ENCODE measurements at regions not wholly inside any gene's neighbourhood (a gene's known extent, or its start where the extent isn't known, plus 50 kb on each side); places are given as distances from the start of the nearest gene placed in this dataset.
"Not testable (repeated sequence)": the region's sequence is repeated elsewhere in the genome, so short reads cannot be mapped to it uniquely, and the experiment has no call there.

DNA sequence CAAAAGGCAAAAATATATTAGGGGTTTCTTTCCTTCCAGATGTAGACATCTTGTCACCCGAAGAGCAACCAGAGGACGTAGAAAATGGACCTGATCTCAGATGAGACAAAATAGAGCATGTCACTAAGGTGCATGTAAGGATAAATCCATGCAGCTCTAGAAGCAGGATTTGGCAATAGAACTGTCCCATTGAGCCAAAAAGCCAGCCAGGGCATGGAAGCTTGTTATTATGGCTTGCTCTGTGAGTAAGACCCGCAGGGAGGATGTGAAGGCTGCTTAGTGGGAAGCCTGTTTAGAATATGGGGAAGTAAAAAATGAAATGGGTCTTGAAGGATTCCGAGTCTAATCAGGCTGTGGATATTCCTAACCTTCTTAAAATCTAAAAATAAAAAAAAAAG, 165.6 kb upstream of the MPDZ start:
- ChIA-PET CTCF (no interaction called here), POLR2A (no interaction called here)
- Mint-ChIP-seq H3K4me1 (ENCODE audit: low read depth) (no peaks in the 10 kb centered on the region), H3K4me3 (no peak overlapping the region), H3K27ac (no peak overlapping the region), H3K27me3 (ENCODE audit: low read depth) (no peaks in the 10 kb centered on the region), H3K9me3 (ENCODE audit: insufficient read depth) (no peaks in the 10 kb centered on the region), H3K36me3 (ENCODE audit: low read depth) (no peaks in the 10 kb centered on the region)
- ATAC-seq (no peak), DNase-seq (no peak)

DNA sequence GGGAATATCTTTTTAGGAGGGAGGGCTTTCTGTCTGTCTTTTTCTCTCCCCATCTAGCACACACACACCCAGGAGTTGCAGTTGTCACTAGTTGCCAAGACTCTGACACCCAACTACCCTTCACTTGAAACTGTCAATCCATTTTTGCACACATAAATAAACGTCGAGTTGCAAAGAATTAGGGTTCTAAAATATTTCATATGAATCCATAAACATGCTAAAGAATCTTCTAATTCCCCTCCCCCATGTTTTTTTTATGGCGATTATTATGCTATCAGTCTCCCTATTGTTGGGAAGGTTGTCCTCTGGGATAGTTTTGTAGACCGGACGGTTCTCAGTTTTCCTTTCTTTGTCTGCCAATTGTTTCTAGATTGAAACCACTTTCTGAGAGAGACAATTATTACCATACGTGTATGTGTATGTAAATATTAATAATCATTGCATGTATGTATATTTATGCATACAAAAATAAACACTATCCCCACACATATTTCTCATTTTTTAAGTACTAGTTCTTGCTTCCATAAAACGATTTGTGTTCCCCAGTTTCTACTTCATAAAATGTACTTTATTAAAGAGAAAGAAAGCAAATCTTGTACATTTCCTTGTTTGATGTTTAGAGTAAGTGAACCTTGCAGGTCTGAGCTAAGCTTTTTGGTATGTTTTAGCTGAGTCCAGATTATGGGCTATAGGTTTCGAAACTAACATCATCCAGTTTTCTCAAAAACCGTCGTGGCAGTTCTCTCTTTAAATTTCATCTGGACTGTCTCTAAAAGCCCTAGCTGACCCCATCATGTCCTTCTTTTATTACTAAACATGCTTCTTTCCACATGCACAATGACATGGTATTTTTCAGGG, 165.0 kb upstream of the MPDZ start:
- POLR2A ChIA-PET = no interaction called here
- DNase-seq (no peak), ATAC-seq (no peak)
- Mint-ChIP-seq H3K36me3 (ENCODE audit: low read depth) (no peaks in the 10 kb centered on the region), H3K27me3 (ENCODE audit: low read depth) (no peaks in the 10 kb centered on the region), H3K9me3 (ENCODE audit: insufficient read depth) (no peaks in the 10 kb centered on the region), H3K4me3 (no peak overlapping the region), H3K27ac (no peak overlapping the region), H3K4me1 (ENCODE audit: low read depth) (no peaks in the 10 kb centered on the region)
- CTCF ChIA-PET = interaction anchor here (0.8 kb wide), 1 partner anchor 17 kb away, joined by 4 read pairs; no protein-coding TSS in a partner anchor

- Mint-ChIP-seq H3K36me3 (ENCODE audit: low read depth) (no peaks in the 10 kb centered on the region), H3K9me3 (ENCODE audit: insufficient read depth) (no peaks in the 10 kb centered on the region), H3K4me1 (ENCODE audit: low read depth) (no peaks in the 10 kb centered on the region), H3K27me3 (ENCODE audit: low read depth) (no peaks in the 10 kb centered on the region), H3K4me3 (no peak overlapping the region), H3K27ac (no peak overlapping the region)
- ChIA-PET CTCF (interaction anchor here (0.8 kb wide), 1 partner anchor 16 kb away, joined by 4 read pairs; no protein-coding TSS in a partner anchor), POLR2A (interaction anchor here (0.6 kb wide), 1 partner anchor 941 kb away, joined by 4 read pairs; no protein-coding TSS in a partner anchor)
- DNase-seq = no peak
- ATAC-seq = no peak
Observed at GRCh38 chr9:13443346-13444244, 164.1 kb upstream of the MPDZ start.

DNA sequence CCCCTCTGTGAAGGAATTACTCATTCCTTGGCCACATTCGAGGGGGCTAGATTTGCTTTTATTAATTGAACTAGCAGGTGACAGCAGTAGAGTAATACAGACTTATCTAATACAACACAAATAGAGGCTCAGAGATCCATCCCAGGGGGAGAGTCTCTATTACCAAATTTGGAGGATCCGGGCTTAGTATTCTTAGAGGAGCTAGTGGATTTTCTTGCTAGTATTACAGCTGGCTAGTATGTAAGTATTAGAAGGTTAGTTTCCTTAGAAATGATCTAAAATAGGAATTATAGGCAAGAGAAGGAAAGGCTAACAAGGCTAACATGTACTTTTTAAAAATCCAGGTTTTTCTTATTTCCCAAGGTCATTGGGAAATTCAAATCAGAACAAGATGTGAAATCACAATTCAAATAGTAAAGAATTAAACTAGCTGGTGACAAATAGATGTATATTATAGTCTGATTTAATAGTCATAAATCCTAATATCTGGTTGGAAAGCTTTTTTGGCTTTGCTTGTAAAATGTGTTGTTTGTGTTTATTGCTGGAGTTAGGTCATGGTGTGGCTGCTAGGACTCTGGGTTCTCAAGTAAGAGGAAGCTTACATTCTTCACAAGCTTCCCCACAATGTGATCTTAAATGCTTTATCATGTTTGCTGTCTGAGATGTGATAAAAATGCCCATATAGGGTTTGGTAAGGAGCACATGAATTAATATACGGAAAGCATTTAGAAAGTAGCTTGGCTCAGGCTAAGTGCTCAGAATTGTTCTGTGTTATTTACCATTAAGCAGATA, 160.4 kb upstream of the MPDZ start:
- H3K27ac Mint-ChIP-seq = no peak overlapping the region
- no peaks in the 10 kb centered on the region for H3K36me3 Mint-ChIP-seq (ENCODE audit: low read depth)
- ChIA-PET POLR2A (no interaction called here), CTCF (interaction anchor here (1.6 kb wide), 1 partner anchor 11 kb away, joined by 4 read pairs; no protein-coding TSS in a partner anchor)
- no peaks in the 10 kb centered on the region for H3K4me1 Mint-ChIP-seq (ENCODE audit: low read depth)
- no peaks in the 10 kb centered on the region for H3K27me3 Mint-ChIP-seq (ENCODE audit: low read depth)
- no peaks in the 10 kb centered on the region for H3K9me3 Mint-ChIP-seq (ENCODE audit: insufficient read depth)
- ATAC-seq (no peak), DNase-seq (no peak)
- H3K4me3 Mint-ChIP-seq = no peak overlapping the region

DNA sequence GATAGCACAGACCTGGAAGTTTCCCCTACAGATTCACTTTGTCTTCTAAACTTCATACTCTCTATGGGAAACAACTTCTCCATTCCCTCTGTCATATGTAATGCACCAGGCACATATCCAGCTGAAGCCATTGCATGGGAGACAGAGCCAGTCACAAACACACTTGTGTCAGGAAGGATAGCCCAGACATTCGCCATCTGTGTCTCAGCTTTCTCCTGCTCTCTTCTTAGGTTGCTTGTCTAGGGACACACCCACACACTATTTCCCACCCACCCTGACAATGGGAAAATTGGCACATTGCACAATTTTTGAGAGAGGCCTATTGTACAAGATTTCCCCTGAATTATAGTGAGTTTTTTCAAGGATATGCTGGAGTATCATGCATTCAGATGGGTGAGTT, 158.4 kb upstream of the MPDZ start:
- Mint-ChIP-seq H3K4me1 (ENCODE audit: low read depth) (no peaks in the 10 kb centered on the region), H3K36me3 (ENCODE audit: low read depth) (no peaks in the 10 kb centered on the region), H3K27me3 (ENCODE audit: low read depth) (no peaks in the 10 kb centered on the region), H3K9me3 (ENCODE audit: insufficient read depth) (no peaks in the 10 kb centered on the region), H3K4me3 (no peak overlapping the region), H3K27ac (no peak overlapping the region)
- POLR2A ChIA-PET = no interaction called here
- CTCF ChIA-PET = interaction anchor here (1.7 kb wide), 1 partner anchor 10 kb away, joined by 10 read pairs; no protein-coding TSS in a partner anchor
- DNase-seq (no peak), ATAC-seq (no peak)

DNA sequence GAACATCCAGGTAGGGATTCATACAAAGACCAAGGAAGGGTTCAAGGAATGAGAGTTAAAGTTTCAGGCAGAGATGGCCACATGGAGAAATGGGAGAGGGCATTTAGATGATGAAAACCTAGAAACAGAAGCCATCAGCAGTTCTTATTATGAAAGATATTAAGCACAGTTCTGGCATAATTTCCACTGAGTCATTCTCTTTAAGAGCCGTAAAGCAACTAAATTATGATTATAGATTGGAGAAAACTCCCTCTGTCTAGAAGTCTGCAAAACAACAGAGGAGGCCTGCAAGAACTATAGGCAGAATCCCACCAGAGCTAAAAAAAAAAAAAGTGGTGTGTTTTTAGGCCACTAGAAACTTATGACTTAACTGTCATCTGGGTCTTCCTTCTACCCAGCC, 157.1 kb upstream of the MPDZ start:
- H3K9me3 Mint-ChIP-seq (ENCODE audit: insufficient read depth) = no peaks in the 10 kb centered on the region
- ChIA-PET POLR2A (no interaction called here), CTCF (interaction anchor here (1.7 kb wide), 1 partner anchor 9 kb away, joined by 10 read pairs; no protein-coding TSS in a partner anchor)
- ATAC-seq (no peak), DNase-seq (no peak)
- no peaks in the 10 kb centered on the region for H3K27me3 Mint-ChIP-seq (ENCODE audit: low read depth)
- no peak overlapping the region for H3K27ac Mint-ChIP-seq
- no peaks in the 10 kb centered on the region for H3K36me3 Mint-ChIP-seq (ENCODE audit: low read depth)
- no peaks in the 10 kb centered on the region for H3K4me1 Mint-ChIP-seq (ENCODE audit: low read depth)
- no peak overlapping the region for H3K4me3 Mint-ChIP-seq

- ATAC-seq; H3K4me3 Mint-ChIP-seq; H3K27ac Mint-ChIP-seq; CTCF ChIA-PET; H3K36me3 Mint-ChIP-seq (ENCODE audit: low read depth); POLR2A ChIA-PET; DNase-seq; H3K4me1 Mint-ChIP-seq (ENCODE audit: low read depth); H3K9me3 Mint-ChIP-seq (ENCODE audit: insufficient read depth); H3K27me3 Mint-ChIP-seq (ENCODE audit: low read depth): not testable (repeated sequence)
Observed at GRCh38 chr9:13433453-13433852, 154.0 kb upstream of the MPDZ start.

GRCh38 chr9:13432904-13433303, 153.4 kb upstream of the MPDZ start:
- H3K9me3 Mint-ChIP-seq (ENCODE audit: insufficient read depth) = no peaks in the 10 kb centered on the region
- H3K27ac Mint-ChIP-seq = no peak overlapping the region
- H3K27me3 Mint-ChIP-seq (ENCODE audit: low read depth) = no peaks in the 10 kb centered on the region
- no peaks in the 10 kb centered on the region for H3K36me3 Mint-ChIP-seq (ENCODE audit: low read depth)
- no peak overlapping the region for H3K4me3 Mint-ChIP-seq
- no peaks in the 10 kb centered on the region for H3K4me1 Mint-ChIP-seq (ENCODE audit: low read depth)
- DNase-seq (no peak), ATAC-seq (no peak)
- POLR2A ChIA-PET = no interaction called here
- CTCF ChIA-PET = no interaction called here

GRCh38 chr9:13431692-13432091, 152.2 kb upstream of the MPDZ start:
- Mint-ChIP-seq H3K27ac (no peak overlapping the region), H3K9me3 (ENCODE audit: insufficient read depth) (no peaks in the 10 kb centered on the region), H3K4me1 (ENCODE audit: low read depth) (no peaks in the 10 kb centered on the region), H3K27me3 (ENCODE audit: low read depth) (no peaks in the 10 kb centered on the region), H3K4me3 (no peak overlapping the region), H3K36me3 (ENCODE audit: low read depth) (no peaks in the 10 kb centered on the region)
- no peak for ATAC-seq
- DNase-seq = no peak
- ChIA-PET CTCF (no interaction called here), POLR2A (no interaction called here)

GRCh38 chr9:13431222-13431536, 151.7 kb upstream of the MPDZ start:
- POLR2A ChIA-PET = no interaction called here
- H3K4me3 Mint-ChIP-seq = no peak overlapping the region
- no peaks in the 10 kb centered on the region for H3K36me3 Mint-ChIP-seq (ENCODE audit: low read depth)
- DNase-seq = no peak
- CTCF ChIA-PET = no interaction called here
- no peak for ATAC-seq
- H3K27me3 Mint-ChIP-seq (ENCODE audit: low read depth) = no peaks in the 10 kb centered on the region
- H3K9me3 Mint-ChIP-seq (ENCODE audit: insufficient read depth) = no peaks in the 10 kb centered on the region
- no peaks in the 10 kb centered on the region for H3K4me1 Mint-ChIP-seq (ENCODE audit: low read depth)
- no peak overlapping the region for H3K27ac Mint-ChIP-seq

GRCh38 chr9:13430368-13431221, 151.1 kb upstream of the MPDZ start:
- no peak overlapping the region for H3K27ac Mint-ChIP-seq
- H3K36me3 Mint-ChIP-seq (ENCODE audit: low read depth) = no peaks in the 10 kb centered on the region
- H3K4me3 Mint-ChIP-seq = no peak overlapping the region
- POLR2A ChIA-PET = no interaction called here
- DNase-seq (no peak), ATAC-seq (no peak)
- CTCF ChIA-PET = no interaction called here
- H3K4me1 Mint-ChIP-seq (ENCODE audit: low read depth) = no peaks in the 10 kb centered on the region
- no peaks in the 10 kb centered on the region for H3K27me3 Mint-ChIP-seq (ENCODE audit: low read depth)
- no peaks in the 10 kb centered on the region for H3K9me3 Mint-ChIP-seq (ENCODE audit: insufficient read depth)
